ENCODE measurements at regions not wholly inside any gene's neighbourhood (a gene's known extent, or its start where the extent isn't known, plus 50 kb on each side); places are given as distances from the start of the nearest gene placed in this dataset.

- H3K4me3 ChIP-seq (ENCODE audit: low read depth in 1 of 2, low read length in 2 of 2), result no peak overlapping the region
- no peaks in the 10 kb centered on the region for H3K9me3 ChIP-seq (ENCODE audit: control insufficient read depth in 1 of 2, low read length in 2 of 2)
- H3K27ac ChIP-seq (ENCODE audit: low read length), result no peak overlapping the region
- no peaks in the 10 kb centered on the region for H3K4me1 ChIP-seq (ENCODE audit: control insufficient read depth in 1 of 2, insufficient read depth in 2 of 2, low read length in 2 of 2)
- H3K27me3 ChIP-seq (ENCODE audit: low read depth, low read length), result no peaks in the 10 kb centered on the region
- no peaks in the 10 kb centered on the region for H3K36me3 ChIP-seq (ENCODE audit: control insufficient read depth in 1 of 2, insufficient read depth in 2 of 2, low read length in 2 of 2)
These were observed 187.5 kb upstream of the SOX9 start for GRCh38 chr17:71933306-71933705.

- H3K36me3 ChIP-seq (ENCODE audit: control insufficient read depth in 1 of 2, insufficient read depth in 2 of 2, low read length in 2 of 2), result no peaks in the 10 kb centered on the region
- H3K4me1 ChIP-seq (ENCODE audit: control insufficient read depth in 1 of 2, insufficient read depth in 2 of 2, low read length in 2 of 2), result no peaks in the 10 kb centered on the region
- H3K4me3 ChIP-seq (ENCODE audit: low read depth in 1 of 2, low read length in 2 of 2), result no peak overlapping the region
- no peak overlapping the region for H3K27ac ChIP-seq (ENCODE audit: low read length)
- no peaks in the 10 kb centered on the region for H3K9me3 ChIP-seq (ENCODE audit: control insufficient read depth in 1 of 2, low read length in 2 of 2)
- no peaks in the 10 kb centered on the region for H3K27me3 ChIP-seq (ENCODE audit: low read depth, low read length)
These were observed 186.3 kb upstream of the SOX9 start for GRCh38 chr17:71934520-71934919.

- H3K27me3 ChIP-seq (ENCODE audit: low read depth, low read length), result no peaks in the 10 kb centered on the region
- H3K27ac ChIP-seq (ENCODE audit: low read length), result no peak overlapping the region
- H3K4me3 ChIP-seq (ENCODE audit: low read depth in 1 of 2, low read length in 2 of 2), result no peak overlapping the region
- H3K9me3 ChIP-seq (ENCODE audit: control insufficient read depth in 1 of 2, low read length in 2 of 2), result no peaks in the 10 kb centered on the region
- H3K36me3 ChIP-seq (ENCODE audit: control insufficient read depth in 1 of 2, insufficient read depth in 2 of 2, low read length in 2 of 2), result no peaks in the 10 kb centered on the region
- H3K4me1 ChIP-seq (ENCODE audit: control insufficient read depth in 1 of 2, insufficient read depth in 2 of 2, low read length in 2 of 2), result no peaks in the 10 kb centered on the region
These were observed 185.5 kb upstream of the SOX9 start for GRCh38 chr17:71935341-71935740.

- Histone ChIP-seq H3K4me1 (ENCODE audit: control insufficient read depth in 1 of 2, insufficient read depth in 2 of 2, low read length in 2 of 2) (no peaks in the 10 kb centered on the region), H3K36me3 (ENCODE audit: control insufficient read depth in 1 of 2, insufficient read depth in 2 of 2, low read length in 2 of 2) (no peaks in the 10 kb centered on the region), H3K9me3 (ENCODE audit: control insufficient read depth in 1 of 2, low read length in 2 of 2) (no peaks in the 10 kb centered on the region), H3K27me3 (ENCODE audit: low read depth, low read length) (no peaks in the 10 kb centered on the region), H3K4me3 (ENCODE audit: low read depth in 1 of 2, low read length in 2 of 2) (no peak overlapping the region), H3K27ac (ENCODE audit: low read length) (no peak overlapping the region)
These were observed 183.8 kb upstream of the SOX9 start for GRCh38 chr17:71936977-71937376.

- Histone ChIP-seq H3K27me3 (ENCODE audit: low read depth, low read length) (no peaks in the 10 kb centered on the region), H3K4me1 (ENCODE audit: control insufficient read depth in 1 of 2, insufficient read depth in 2 of 2, low read length in 2 of 2) (no peaks in the 10 kb centered on the region), H3K4me3 (ENCODE audit: low read depth in 1 of 2, low read length in 2 of 2) (no peak overlapping the region), H3K27ac (ENCODE audit: low read length) (no peak overlapping the region), H3K36me3 (ENCODE audit: control insufficient read depth in 1 of 2, insufficient read depth in 2 of 2, low read length in 2 of 2) (no peaks in the 10 kb centered on the region), H3K9me3 (ENCODE audit: control insufficient read depth in 1 of 2, low read length in 2 of 2) (no peaks in the 10 kb centered on the region)
These were observed 182.9 kb upstream of the SOX9 start for GRCh38 chr17:71937914-71938313.

- Histone ChIP-seq H3K27me3 (ENCODE audit: low read depth, low read length) (no peaks in the 10 kb centered on the region), H3K4me1 (ENCODE audit: control insufficient read depth in 1 of 2, insufficient read depth in 2 of 2, low read length in 2 of 2) (no peaks in the 10 kb centered on the region), H3K36me3 (ENCODE audit: control insufficient read depth in 1 of 2, insufficient read depth in 2 of 2, low read length in 2 of 2) (no peaks in the 10 kb centered on the region), H3K9me3 (ENCODE audit: control insufficient read depth in 1 of 2, low read length in 2 of 2) (no peaks in the 10 kb centered on the region), H3K27ac (ENCODE audit: low read length) (no peak overlapping the region), H3K4me3 (ENCODE audit: low read depth in 1 of 2, low read length in 2 of 2) (no peak overlapping the region)
These were observed 182.3 kb upstream of the SOX9 start for GRCh38 chr17:71938340-71939010.

GRCh38 chr17:71941920-71942319 lies 178.9 kb upstream of the SOX9 start:
- Histone ChIP-seq H3K27ac (ENCODE audit: low read length) (no peak overlapping the region), H3K4me1 (ENCODE audit: control insufficient read depth in 1 of 2, insufficient read depth in 2 of 2, low read length in 2 of 2) (no peaks in the 10 kb centered on the region), H3K27me3 (ENCODE audit: low read depth, low read length) (no peaks in the 10 kb centered on the region), H3K4me3 (ENCODE audit: low read depth in 1 of 2, low read length in 2 of 2) (no peak overlapping the region), H3K36me3 (ENCODE audit: control insufficient read depth in 1 of 2, insufficient read depth in 2 of 2, low read length in 2 of 2) (no peaks in the 10 kb centered on the region), H3K9me3 (ENCODE audit: control insufficient read depth in 1 of 2, low read length in 2 of 2) (peaks cover 0 to 5% of the 10 kb centered on the region in 2 donors)

GRCh38 chr17:71942626-71943025 lies 178.2 kb upstream of the SOX9 start:
- no peaks in the 10 kb centered on the region for H3K36me3 ChIP-seq (ENCODE audit: control insufficient read depth in 1 of 2, insufficient read depth in 2 of 2, low read length in 2 of 2)
- no peaks in the 10 kb centered on the region for H3K4me1 ChIP-seq (ENCODE audit: control insufficient read depth in 1 of 2, insufficient read depth in 2 of 2, low read length in 2 of 2)
- no peaks in the 10 kb centered on the region for H3K27me3 ChIP-seq (ENCODE audit: low read depth, low read length)
- H3K9me3 ChIP-seq (ENCODE audit: control insufficient read depth in 1 of 2, low read length in 2 of 2), result peaks cover 0 to 7% of the 10 kb centered on the region in 2 donors
- no peak overlapping the region for H3K27ac ChIP-seq (ENCODE audit: low read length)
- H3K4me3 ChIP-seq (ENCODE audit: low read depth in 1 of 2, low read length in 2 of 2), result no peak overlapping the region

GRCh38 chr17:71948703-71949422 lies 172.0 kb upstream of the SOX9 start:
- H3K27ac ChIP-seq (ENCODE audit: low read length), result no peak overlapping the region
- no peaks in the 10 kb centered on the region for H3K4me1 ChIP-seq (ENCODE audit: control insufficient read depth in 1 of 2, insufficient read depth in 2 of 2, low read length in 2 of 2)
- no peak overlapping the region for H3K4me3 ChIP-seq (ENCODE audit: low read depth in 1 of 2, low read length in 2 of 2)
- H3K36me3 ChIP-seq (ENCODE audit: control insufficient read depth in 1 of 2, insufficient read depth in 2 of 2, low read length in 2 of 2), result no peaks in the 10 kb centered on the region
- H3K27me3 ChIP-seq (ENCODE audit: low read depth, low read length), result no peaks in the 10 kb centered on the region
- H3K9me3 ChIP-seq (ENCODE audit: control insufficient read depth in 1 of 2, low read length in 2 of 2), result peaks cover 0 to 7% of the 10 kb centered on the region in 2 donors

- no peak overlapping the region for H3K4me3 ChIP-seq (ENCODE audit: low read depth in 1 of 2, low read length in 2 of 2)
- no peaks in the 10 kb centered on the region for H3K4me1 ChIP-seq (ENCODE audit: control insufficient read depth in 1 of 2, insufficient read depth in 2 of 2, low read length in 2 of 2)
- H3K36me3 ChIP-seq (ENCODE audit: control insufficient read depth in 1 of 2, insufficient read depth in 2 of 2, low read length in 2 of 2), result no peaks in the 10 kb centered on the region
- H3K27ac ChIP-seq (ENCODE audit: low read length), result no peak overlapping the region
- H3K27me3 ChIP-seq (ENCODE audit: low read depth, low read length), result no peaks in the 10 kb centered on the region
- H3K9me3 ChIP-seq (ENCODE audit: control insufficient read depth in 1 of 2, low read length in 2 of 2), result no peaks in the 10 kb centered on the region
These were observed 161.7 kb upstream of the SOX9 start for GRCh38 chr17:71959154-71959553.

- Histone ChIP-seq H3K4me3 (ENCODE audit: low read depth in 1 of 2, low read length in 2 of 2) (no peak overlapping the region), H3K27ac (ENCODE audit: low read length) (no peak overlapping the region), H3K27me3 (ENCODE audit: low read depth, low read length) (no peaks in the 10 kb centered on the region), H3K9me3 (ENCODE audit: control insufficient read depth in 1 of 2, low read length in 2 of 2) (no peaks in the 10 kb centered on the region), H3K4me1 (ENCODE audit: control insufficient read depth in 1 of 2, insufficient read depth in 2 of 2, low read length in 2 of 2) (no peaks in the 10 kb centered on the region), H3K36me3 (ENCODE audit: control insufficient read depth in 1 of 2, insufficient read depth in 2 of 2, low read length in 2 of 2) (no peaks in the 10 kb centered on the region)
These were observed 157.5 kb upstream of the SOX9 start for GRCh38 chr17:71963351-71963750.

- Histone ChIP-seq H3K27ac (ENCODE audit: low read length) (no peak overlapping the region), H3K4me3 (ENCODE audit: low read depth in 1 of 2, low read length in 2 of 2) (no peak overlapping the region), H3K9me3 (ENCODE audit: control insufficient read depth in 1 of 2, low read length in 2 of 2) (no peaks in the 10 kb centered on the region), H3K27me3 (ENCODE audit: low read depth, low read length) (no peaks in the 10 kb centered on the region), H3K36me3 (ENCODE audit: control insufficient read depth in 1 of 2, insufficient read depth in 2 of 2, low read length in 2 of 2) (no peaks in the 10 kb centered on the region), H3K4me1 (ENCODE audit: control insufficient read depth in 1 of 2, insufficient read depth in 2 of 2, low read length in 2 of 2) (no peaks in the 10 kb centered on the region)
These were observed 157.0 kb upstream of the SOX9 start for GRCh38 chr17:71963791-71964190.
